Thymus (tissue), 11 donors: ENCODE measurements at regions not wholly inside any gene's neighbourhood (a gene's known extent, or its start where the extent isn't known, plus 50 kb on each side); places are given as distances from the start of the nearest gene placed in this dataset.

ENCODE experiments used
- DNase-seq, 9 donors: peaks; one replicate each; pipeline ENCODE4 v3.0.0-alpha.2; 2013; ENCODE audit warnings: low spot score in 9 of 9, low read depth in 6 of 9, missing footprints in 1 of 9
- H3K27ac ChIP-seq, 2 donors: one replicate each; pipeline ENCODE4 v1.5.1; 2013; ENCODE audit warnings: control low read depth in 1 of 2, low read depth in 1 of 2, low read length in 1 of 2, mild to moderate bottlenecking in 1 of 2, moderate library complexity in 1 of 2
- H3K27me3 ChIP-seq, 2 donors: one replicate each; pipeline ENCODE4 v1.5.1; 2013; ENCODE audit warnings: low read length in 1 of 2; ENCODE audit not compliant: control insufficient read depth in 2 of 2, insufficient read depth in 1 of 2
- H3K36me3 ChIP-seq, 2 donors: one replicate each; pipeline ENCODE4 v1.5.1; 2013; ENCODE audit warnings: low read length in 1 of 2, mild to moderate bottlenecking in 1 of 2, moderate library complexity in 1 of 2; ENCODE audit not compliant: control insufficient read depth in 2 of 2, insufficient read depth in 2 of 2
- H3K4me1 ChIP-seq, 2 donors: one replicate each; pipeline ENCODE4 v1.5.1; 2013; ENCODE audit warnings: low read length in 2 of 2; ENCODE audit not compliant: control insufficient read depth in 2 of 2, insufficient read depth in 2 of 2
- H3K4me3 ChIP-seq, 2 donors: one replicate each; pipeline ENCODE4 v1.5.1; 2013; ENCODE audit warnings: low read length in 2 of 2, control low read depth in 1 of 2, mild to moderate bottlenecking in 1 of 2
- H3K9me3 ChIP-seq, 2 donors: one replicate each; pipeline ENCODE4 v1.5.1; 2013; ENCODE audit warnings: low read length in 1 of 2, mild to moderate bottlenecking in 1 of 2; ENCODE audit not compliant: control insufficient read depth in 2 of 2, insufficient read depth in 1 of 2
- WGBS: extraction: QIAGEN DNeasy Blood & Tissue Kit; methylation state at CpG from one replicate; pipeline ENCODE4 v1.1.7; 2013; 5-methylcytosine and 5-hydroxymethylcytosine counted together
- donor health status: healthy.

DNA sequence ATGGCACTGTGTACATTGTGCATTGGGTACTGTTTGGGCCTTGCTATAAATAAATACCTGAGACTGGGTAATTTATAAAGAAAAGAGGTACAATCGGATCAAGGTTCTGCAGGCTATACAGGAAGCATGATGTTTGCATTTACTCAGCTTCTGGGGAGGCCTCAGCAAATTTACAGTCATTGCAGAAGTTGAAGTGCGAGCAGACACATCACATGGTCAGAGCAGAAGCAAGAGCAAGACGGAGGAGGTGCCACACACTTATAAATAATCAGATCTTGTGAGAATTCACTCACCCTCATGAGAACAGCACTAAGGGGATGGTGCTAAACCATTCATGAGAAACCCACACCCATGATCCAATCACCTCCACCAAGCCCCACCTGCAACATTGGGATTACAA is 505.0 kb downstream of the ARAP2 start:
- no peak for DNase-seq
- Histone ChIP-seq H3K4me3 (no peak overlapping the region), H3K27me3 (no peaks in the 10 kb centered on the region), H3K27ac (no peak overlapping the region), H3K4me1 (no peaks in the 10 kb centered on the region), H3K9me3 (peaks cover 0 to 6% of the 10 kb centered on the region in 2 donors), H3K36me3 (no peaks in the 10 kb centered on the region)
- WGBS: 71% methylated on average over 3 of the region's 3 CpGs

DNA sequence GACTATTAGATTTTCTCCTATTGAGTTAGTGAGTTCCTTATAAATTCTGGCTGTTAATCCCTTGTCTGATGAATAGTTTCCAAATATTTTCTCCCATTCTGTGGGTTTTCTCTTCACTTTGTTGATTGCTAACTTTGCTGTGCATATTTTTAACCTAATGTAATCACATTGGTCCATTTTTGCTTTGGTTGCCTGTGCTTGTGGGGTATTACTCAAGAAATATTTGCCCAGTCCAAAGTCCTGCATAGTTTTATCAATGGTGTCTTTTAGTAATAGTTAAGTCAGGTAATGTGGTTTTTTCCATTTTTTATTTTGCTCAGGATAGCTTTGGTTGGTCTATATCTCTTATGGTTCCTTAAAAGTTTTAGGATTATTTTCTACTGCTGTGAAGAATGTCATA is 490.3 kb downstream of the ARAP2 start:
- Histone ChIP-seq H3K4me3 (no peak overlapping the region), H3K36me3 (no peaks in the 10 kb centered on the region), H3K4me1 (no peaks in the 10 kb centered on the region), H3K27ac (no peak overlapping the region), H3K9me3 (no peaks in the 10 kb centered on the region), H3K27me3 (no peaks in the 10 kb centered on the region)
- no peak for DNase-seq

- H3K9me3 ChIP-seq: no peaks in the 10 kb centered on the region
- H3K4me3 ChIP-seq: no peak overlapping the region
- H3K36me3 ChIP-seq: no peaks in the 10 kb centered on the region
- no peaks in the 10 kb centered on the region for H3K27me3 ChIP-seq
- H3K27ac ChIP-seq: no peak overlapping the region
- H3K4me1 ChIP-seq: no peaks in the 10 kb centered on the region
- DNase-seq: no peak
- WGBS: 83% methylated on average over 1 of the region's 1 CpG
Measured at GRCh38 chr4:35757836-35758235, 486.5 kb downstream of the ARAP2 start.

GRCh38 chr4:35760807-35761206 is 483.5 kb downstream of the ARAP2 start:
- Histone ChIP-seq H3K27me3 (no peaks in the 10 kb centered on the region), H3K9me3 (no peaks in the 10 kb centered on the region), H3K4me1 (no peaks in the 10 kb centered on the region), H3K4me3 (no peak overlapping the region), H3K36me3 (no peaks in the 10 kb centered on the region), H3K27ac (no peak overlapping the region)
- no peak for DNase-seq
- 79% methylated on average over 4 of the region's 4 CpGs for WGBS

DNA sequence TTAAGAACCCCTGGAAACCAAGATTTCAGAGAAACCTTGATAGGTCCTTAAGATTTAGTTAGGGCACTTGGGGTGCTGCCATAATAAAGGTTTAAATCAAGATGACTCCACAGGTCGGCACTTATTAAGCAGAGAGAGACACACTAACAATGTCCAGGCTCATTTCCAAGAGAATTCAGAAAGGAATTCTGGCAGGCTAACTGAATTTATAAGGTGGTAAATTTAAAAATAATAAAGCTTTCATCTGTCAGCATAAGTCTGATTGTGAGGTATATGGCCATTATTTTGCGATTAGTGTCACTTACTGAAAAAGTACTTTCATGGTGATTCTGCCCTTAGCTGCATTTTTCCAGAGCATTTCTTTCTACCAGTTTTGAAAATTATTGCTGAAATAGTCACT is 472.7 kb downstream of the ARAP2 start:
- H3K27me3 ChIP-seq: no peaks in the 10 kb centered on the region
- WGBS: 95% methylated on average over 2 of the region's 2 CpGs
- no peak overlapping the region for H3K27ac ChIP-seq
- H3K36me3 ChIP-seq: no peaks in the 10 kb centered on the region
- no peaks in the 10 kb centered on the region for H3K9me3 ChIP-seq
- H3K4me1 ChIP-seq: no peaks in the 10 kb centered on the region
- DNase-seq: no peak
- no peak overlapping the region for H3K4me3 ChIP-seq

GRCh38 chr4:35772291-35772690 is 472.0 kb downstream of the ARAP2 start:
- H3K36me3 ChIP-seq: no peaks in the 10 kb centered on the region
- H3K27me3 ChIP-seq: no peaks in the 10 kb centered on the region
- DNase-seq: no peak
- H3K9me3 ChIP-seq: no peaks in the 10 kb centered on the region
- no peak overlapping the region for H3K4me3 ChIP-seq
- H3K4me1 ChIP-seq: no peaks in the 10 kb centered on the region
- over 99% methylated on average over 2 of the region's 2 CpGs for WGBS
- no peak overlapping the region for H3K27ac ChIP-seq

- no peak overlapping the region for H3K27ac ChIP-seq
- H3K9me3 ChIP-seq: no peaks in the 10 kb centered on the region
- no peaks in the 10 kb centered on the region for H3K36me3 ChIP-seq
- 31% methylated on average over 1 of the region's 1 CpG for WGBS
- no peaks in the 10 kb centered on the region for H3K27me3 ChIP-seq
- DNase-seq: no peak
- no peak overlapping the region for H3K4me3 ChIP-seq
- no peaks in the 10 kb centered on the region for H3K4me1 ChIP-seq
Measured at GRCh38 chr4:35789899-35790574, 454.3 kb downstream of the ARAP2 start.

GRCh38 chr4:35793045-35793722 is 451.1 kb downstream of the ARAP2 start:
- Histone ChIP-seq H3K27ac (no peak overlapping the region), H3K9me3 (no peaks in the 10 kb centered on the region), H3K4me3 (no peak overlapping the region), H3K4me1 (no peaks in the 10 kb centered on the region), H3K27me3 (no peaks in the 10 kb centered on the region), H3K36me3 (no peaks in the 10 kb centered on the region)
- 39% methylated on average over 1 of the region's 1 CpG for WGBS
- DNase-seq: no peak

GRCh38 chr4:35793766-35794165 is 450.5 kb downstream of the ARAP2 start:
- Histone ChIP-seq H3K27me3 (no peaks in the 10 kb centered on the region), H3K36me3 (no peaks in the 10 kb centered on the region), H3K4me3 (no peak overlapping the region), H3K9me3 (no peaks in the 10 kb centered on the region), H3K4me1 (no peaks in the 10 kb centered on the region), H3K27ac (no peak overlapping the region)
- DNase-seq: no peak
- 83% methylated on average over 1 of the region's 1 CpG for WGBS
